NCI-H187 treated with DMSO at 0.1 percent for 48 hours (cell line): ENCODE measurements at regions not wholly inside any gene's neighbourhood (a gene's known extent, or its start where the extent isn't known, plus 50 kb on each side); places are given as distances from the start of the nearest gene placed in this dataset.

Experiments
- DNase-seq: peaks from one replicate; lab custom pipeline; 2025; lab: John Stamatoyannopoulos, UW

DNA sequence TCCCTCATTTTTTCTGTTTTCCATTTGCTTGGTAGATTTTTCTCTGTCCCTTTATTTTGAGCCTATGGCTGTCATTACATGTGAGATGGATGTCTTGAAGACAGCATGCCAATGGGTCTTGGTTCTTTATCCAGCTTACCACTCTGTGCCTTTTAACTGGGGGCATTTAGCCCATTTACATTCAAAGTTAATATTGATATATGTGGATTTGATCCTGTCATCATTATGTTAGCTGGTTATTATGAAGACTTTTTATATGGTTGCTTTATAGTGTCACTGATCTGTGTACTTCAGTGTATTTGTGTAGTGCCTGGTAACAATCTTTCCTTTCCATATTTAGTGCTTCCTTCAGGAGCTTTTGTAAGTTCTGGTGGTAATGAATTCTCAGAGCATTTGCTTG is 89.3 kb upstream of the UNC5B start:
- no peak for DNase-seq

- DNase-seq = no peak
Observed at GRCh38 chr10:71124921-71125748, 87.2 kb upstream of the UNC5B start.

- no peak for DNase-seq
Observed at GRCh38 chr10:71125749-71126107, 86.6 kb upstream of the UNC5B start.

DNA sequence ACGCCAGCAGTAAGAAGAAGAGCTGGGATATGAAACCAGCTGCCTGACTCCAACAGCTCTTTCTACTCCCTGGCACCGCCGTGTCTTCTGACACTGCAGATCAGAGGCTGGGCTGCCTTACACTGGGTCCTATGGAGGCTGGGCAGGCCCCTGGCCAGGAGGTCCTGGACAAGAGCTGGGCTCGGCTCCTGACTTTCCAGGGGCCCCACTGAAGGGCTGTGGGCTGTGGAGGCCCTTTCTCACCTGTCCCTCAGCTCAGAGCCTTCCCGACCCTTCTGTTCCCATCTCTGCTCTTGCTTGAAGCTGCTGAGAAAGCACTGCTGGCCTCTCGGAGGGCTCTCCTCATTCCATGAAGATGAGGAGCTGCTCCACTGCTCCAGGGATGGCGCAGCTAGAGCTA is 85.9 kb upstream of the UNC5B start:
- no peak for DNase-seq

GRCh38 chr10:71127104-71127503 is 85.3 kb upstream of the UNC5B start:
- DNase-seq = no peak

DNA sequence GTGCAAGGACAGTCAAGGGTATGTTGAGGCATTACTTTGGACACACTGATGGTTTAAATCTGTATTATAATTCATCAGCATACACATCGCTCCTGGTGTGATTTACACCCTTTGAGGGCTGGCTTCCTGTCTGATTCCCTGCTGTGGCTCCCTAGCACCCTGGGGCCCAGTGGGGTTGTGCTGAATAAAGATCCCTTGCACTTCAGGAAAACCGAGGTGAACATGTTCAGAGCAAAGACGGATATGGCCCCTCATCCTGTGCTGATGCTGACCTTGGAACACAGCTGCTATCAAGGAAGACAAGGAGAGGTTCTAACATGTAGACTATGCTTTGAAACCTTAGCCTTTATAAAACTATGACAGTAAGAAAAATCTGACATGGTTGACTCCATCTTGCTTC is 84.6 kb upstream of the UNC5B start:
- no peak for DNase-seq

DNA sequence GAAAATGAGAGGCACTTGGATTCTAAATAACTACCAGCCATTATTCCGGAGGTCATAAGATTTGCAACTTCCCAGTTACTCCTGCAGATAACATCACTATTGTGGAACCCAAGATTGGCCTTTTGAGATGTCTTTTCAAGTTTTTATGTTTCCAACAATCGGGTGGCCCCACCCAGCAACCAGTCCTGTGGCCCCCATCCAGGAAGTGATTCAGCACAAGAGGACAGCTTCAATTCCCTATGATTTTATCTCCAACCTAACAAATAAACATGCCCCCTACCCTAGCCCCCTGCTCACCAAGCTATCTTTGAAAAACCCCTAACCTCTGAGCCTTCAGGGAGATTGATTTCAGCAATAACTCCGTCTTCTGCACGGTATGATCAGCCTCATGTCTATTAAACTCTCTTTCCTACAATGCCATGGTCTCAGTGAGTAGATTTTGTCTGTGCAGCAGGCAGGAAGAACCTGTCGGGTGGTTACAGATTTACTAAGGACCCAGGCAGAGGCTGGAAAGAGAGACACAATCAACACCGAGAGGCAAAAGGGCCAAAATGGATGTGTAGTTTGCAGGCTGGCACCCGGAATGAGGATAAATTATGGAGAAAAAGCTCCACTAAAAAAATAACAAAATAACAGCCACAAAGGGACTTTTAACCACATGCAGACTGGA is 83.9 kb upstream of the UNC5B start:
- no peak for DNase-seq

DNA sequence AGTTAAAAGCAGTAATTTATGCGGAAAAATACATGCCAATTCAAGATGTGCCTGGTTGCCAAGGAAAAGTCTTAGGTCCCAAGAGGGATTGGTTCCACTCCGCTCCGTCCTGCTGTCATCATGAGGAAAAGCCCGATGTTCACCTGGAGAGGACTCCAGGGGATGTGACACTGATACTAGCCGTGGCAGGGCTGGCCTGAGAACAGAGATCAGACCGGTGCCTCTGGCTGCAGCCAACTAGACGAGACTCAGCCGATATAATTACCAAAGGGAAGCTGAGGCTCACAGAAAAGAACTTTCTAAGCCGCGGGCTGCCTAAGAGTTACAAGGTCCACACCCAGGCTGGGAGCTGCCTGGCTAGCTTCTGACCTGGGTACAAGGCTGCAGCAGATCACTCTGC is 81.3 kb upstream of the UNC5B start:
- no peak for DNase-seq

- no peak for DNase-seq
Observed at GRCh38 chr10:71131508-71132088, 80.8 kb upstream of the UNC5B start.

DNA sequence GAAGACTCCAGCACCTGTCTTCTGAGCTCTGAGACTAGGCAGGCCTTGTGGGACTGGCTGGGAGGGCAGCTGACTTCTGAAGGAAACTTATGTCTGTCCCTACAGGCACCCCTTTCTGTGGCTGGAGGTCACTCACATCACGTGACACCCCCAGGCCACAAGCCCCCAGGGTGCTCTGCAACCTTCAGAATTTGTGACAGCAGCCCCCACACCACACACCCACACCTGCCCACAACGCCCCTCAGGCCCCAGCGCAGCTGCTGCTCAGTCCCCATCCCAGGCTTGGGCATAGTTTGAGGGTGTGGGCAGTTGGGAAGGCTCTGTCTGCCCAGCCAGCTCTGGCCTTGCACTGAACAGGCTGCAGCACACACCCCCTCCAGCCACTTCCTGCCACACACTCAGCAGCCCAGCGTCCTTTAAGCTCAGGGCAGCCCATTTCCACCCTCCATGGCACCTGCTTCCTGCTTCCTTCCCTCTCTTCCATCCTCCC is 80.0 kb upstream of the UNC5B start:
- DNase-seq = no peak

DNA sequence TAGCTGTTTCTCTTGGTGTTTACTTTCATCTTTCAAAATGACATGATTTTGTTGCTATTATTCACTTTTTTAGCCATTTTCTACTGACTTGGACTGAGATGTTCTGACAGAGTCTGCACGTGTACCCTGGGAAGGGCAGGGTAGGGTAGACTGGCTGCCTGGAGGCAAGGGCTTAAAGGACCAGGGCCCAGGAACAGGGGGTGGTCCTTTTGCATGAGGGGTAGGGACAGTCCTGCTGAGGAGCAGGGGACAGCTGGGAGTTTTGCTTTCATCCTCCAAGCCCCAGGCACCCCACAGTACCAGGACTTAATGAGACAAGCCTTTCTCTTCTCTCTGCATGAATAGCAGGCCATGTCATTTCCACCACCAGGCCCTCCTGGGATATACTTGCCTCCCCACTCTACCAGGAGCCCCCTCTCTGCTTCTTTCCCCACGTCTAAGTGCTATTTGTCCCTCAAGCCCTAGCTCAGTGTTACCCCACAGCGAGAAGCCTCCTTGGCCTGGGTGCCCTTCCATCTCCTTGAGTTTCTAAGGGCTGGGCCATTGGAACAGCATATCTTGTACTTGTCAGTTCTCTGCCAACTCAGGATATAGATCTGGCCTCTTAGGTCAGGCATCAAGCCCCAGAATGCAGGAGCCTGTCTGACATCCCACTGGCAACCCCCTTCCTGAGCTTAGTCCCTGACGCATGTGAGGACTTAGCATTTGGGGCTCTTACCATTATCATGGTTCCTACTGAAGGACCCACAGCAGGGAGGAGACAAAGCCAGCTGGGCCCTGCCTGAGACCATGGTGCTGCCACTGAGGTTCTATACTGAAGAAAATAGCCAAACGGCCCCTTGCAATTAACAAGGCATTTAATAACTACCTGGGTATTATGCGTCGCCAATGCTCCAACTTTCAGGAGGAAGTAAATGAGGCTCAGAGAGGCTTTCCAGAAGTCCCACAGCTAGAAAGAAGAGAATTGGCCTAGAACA is 78.4 kb upstream of the UNC5B start:
- DNase-seq = no peak

DNA sequence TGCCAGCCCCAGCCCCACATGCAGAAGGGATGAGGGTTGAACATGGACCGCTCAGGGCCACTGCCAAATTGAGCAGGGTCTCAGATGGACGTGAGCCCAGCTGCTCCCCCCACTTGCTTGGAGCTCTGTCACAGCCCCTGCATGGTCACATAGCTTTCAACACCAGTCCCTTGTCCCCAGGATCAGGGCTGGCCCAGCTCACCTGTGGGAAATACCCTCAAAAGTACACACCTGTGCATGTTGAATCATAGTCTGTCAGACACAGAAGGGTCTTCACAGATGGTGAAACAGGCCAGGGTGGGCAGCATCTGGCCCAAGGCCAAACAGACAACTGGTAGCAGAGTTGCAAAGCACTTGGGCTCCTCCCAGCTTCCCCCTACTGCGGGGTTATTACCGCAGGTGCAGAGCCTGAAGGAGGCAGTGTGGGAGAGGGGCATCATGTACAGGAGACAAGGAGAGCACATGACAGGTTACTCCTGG is 77.6 kb upstream of the UNC5B start:
- DNase-seq = no peak

- no peak for DNase-seq
Observed at GRCh38 chr10:71135236-71135635, 77.1 kb upstream of the UNC5B start.

GRCh38 chr10:71136036-71136721 is 76.2 kb upstream of the UNC5B start:
- DNase-seq = no peak

DNA sequence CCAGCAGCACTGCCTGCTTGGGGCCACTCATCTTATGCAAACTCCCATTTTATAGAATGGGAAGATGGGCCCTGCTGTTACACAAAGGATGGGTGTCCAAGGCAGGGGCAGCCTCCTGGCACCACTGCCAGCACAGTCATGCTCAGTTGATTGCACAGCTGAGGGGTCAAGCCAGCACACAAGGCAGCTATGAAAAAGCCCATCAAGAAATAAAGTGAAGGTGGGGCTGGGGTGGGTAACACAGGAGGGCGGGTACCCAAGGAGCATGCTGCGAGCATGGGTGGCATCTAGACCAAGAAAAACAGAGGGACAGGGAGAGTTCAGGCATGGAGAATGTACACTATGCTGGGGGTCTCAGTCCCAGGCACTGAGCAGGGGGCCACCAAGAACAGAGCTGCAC is 74.7 kb upstream of the UNC5B start:
- DNase-seq = no peak

DNA sequence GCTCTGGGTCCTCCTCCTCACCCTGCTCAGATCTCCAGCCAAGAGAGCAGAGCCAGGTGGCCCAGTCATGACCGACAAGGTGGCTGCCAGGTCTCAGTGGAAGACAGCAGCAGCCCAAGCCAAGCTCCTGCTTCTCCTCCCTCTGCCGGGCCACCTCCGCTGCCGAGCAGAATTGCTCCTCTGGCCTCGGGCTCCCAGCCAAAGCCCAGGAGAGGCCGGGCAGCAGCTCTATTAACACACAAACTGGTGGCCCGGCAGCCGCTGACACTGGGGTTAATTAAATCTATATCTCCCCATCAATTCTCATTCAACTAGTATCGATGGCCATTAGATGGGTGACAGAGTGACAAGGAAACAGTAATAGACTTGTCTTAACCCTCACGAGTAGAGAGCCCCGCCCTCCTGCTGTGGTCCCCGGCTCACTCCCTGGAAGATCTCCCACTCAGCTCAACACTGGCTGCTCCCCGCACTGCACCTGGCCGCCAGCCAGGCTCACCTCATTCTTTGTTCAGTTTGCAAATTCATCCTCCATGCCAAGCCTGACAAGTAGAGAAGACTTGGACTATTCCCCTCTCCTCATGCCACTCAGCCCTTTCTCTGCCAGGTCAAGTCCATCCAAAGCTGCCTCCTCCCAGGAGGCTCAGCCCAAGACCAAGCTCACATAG is 74.1 kb upstream of the UNC5B start:
- DNase-seq = no peak

GRCh38 chr10:71141528-71141927 is 70.8 kb upstream of the UNC5B start:
- no peak for DNase-seq

- DNase-seq = no peak
Observed at GRCh38 chr10:71143170-71143569, 69.2 kb upstream of the UNC5B start.

GRCh38 chr10:71143610-71144009 is 68.8 kb upstream of the UNC5B start:
- no peak for DNase-seq

- DNase-seq = no peak
Observed at GRCh38 chr10:71144824-71145223, 67.5 kb upstream of the UNC5B start.
